Medulla oblongata (tissue), 1 donor: ENCODE measurements at regions not wholly inside any gene's neighbourhood (a gene's known extent, or its start where the extent isn't known, plus 50 kb on each side); places are given as distances from the start of the nearest gene placed in this dataset.

ENCODE experiments used
- DNase-seq: peaks from one replicate; pipeline ENCODE4 v3.0.0-alpha.2; 2015; ENCODE audit errors: extremely low spot score

GRCh38 chr17:77266891-77267341 lies 126.1 kb downstream of the SEC14L1 start:
- no peak for DNase-seq

GRCh38 chr17:77269696-77270681 lies 129.2 kb downstream of the SEC14L1 start:
- DNase-seq, result no peak

- DNase-seq, result no peak
Observed at GRCh38 chr17:77271411-77271810, 130.6 kb downstream of the SEC14L1 start.

GRCh38 chr17:77273397-77274085 lies 132.8 kb downstream of the SEC14L1 start:
- DNase-seq, result no peak

- DNase-seq, result no peak
Observed at GRCh38 chr17:77274096-77274845, 133.5 kb downstream of the SEC14L1 start.

GRCh38 chr17:77279448-77280303 lies 138.9 kb downstream of the SEC14L1 start:
- DNase-seq, result no peak

- DNase-seq, result no peak
Observed at GRCh38 chr17:77280304-77281121, 139.7 kb downstream of the SEC14L1 start.

GRCh38 chr17:77281122-77281903 lies 140.5 kb downstream of the SEC14L1 start:
- DNase-seq, result no peak

- DNase-seq, result no peak
Observed at GRCh38 chr17:77281904-77282367, 141.2 kb downstream of the SEC14L1 start.

- no peak for DNase-seq
Observed at GRCh38 chr17:77282524-77283515, 142.1 kb downstream of the SEC14L1 start.

GRCh38 chr17:77284023-77284617 lies 143.4 kb downstream of the SEC14L1 start:
- no peak for DNase-seq

- peak; percentile 40 for DNase-seq
Observed at GRCh38 chr17:77285594-77286390, 145.0 kb downstream of the SEC14L1 start.

- DNase-seq, result no peak
Observed at GRCh38 chr17:77286391-77286640, 145.5 kb downstream of the SEC14L1 start.

GRCh38 chr17:77286641-77287431 lies 146.1 kb downstream of the SEC14L1 start:
- DNase-seq, result no peak

GRCh38 chr17:77287432-77288068 lies 146.8 kb downstream of the SEC14L1 start:
- peak; percentile 27 for DNase-seq
